ENCODE measurements at regions not wholly inside any gene's neighbourhood (a gene's known extent, or its start where the extent isn't known, plus 50 kb on each side); places are given as distances from the start of the nearest gene placed in this dataset.

GRCh38 chr1:112776688-112777087 lies 61.6 kb upstream of the PPM1J start:
- intact Hi-C loops (cut with DNase I), result no loop called here
- DNase-seq (ENCODE audit: low spot score in 2 of 2), result no peak
- no peaks in the 10 kb centered on the region for H3K4me1 ChIP-seq
- TF ChIP-seq CTCF (IDR thresholded peaks at IDR 0.05), result no peak
- H3K9me3 ChIP-seq, result no peaks in the 10 kb centered on the region
- no peak overlapping the region for H3K4me3 ChIP-seq
- H3K27me3 ChIP-seq, result no peaks in the 10 kb centered on the region
- H3K36me3 ChIP-seq, result no peaks in the 10 kb centered on the region
- no peak overlapping the region for H3K27ac ChIP-seq

DNA sequence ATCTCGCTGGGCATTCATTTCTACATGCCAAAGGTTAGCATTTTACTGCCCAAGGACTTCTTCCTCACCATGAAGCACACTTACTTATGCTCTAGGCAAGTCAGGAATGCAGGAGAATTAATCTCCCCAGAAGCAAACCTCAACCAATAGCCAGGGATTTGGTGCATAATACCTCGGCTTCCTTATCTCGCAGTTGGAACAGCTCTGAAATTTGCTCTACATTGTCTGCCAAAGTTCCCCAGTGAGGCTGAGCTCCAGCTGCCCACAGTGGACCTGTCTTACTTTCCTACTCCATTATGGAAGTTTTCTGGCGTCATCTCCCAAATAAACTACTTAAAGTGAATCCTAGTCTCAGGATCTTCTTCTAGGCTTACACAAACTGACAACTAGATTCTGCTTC lies 57.6 kb upstream of the PPM1J start:
- DNase-seq (ENCODE audit: low spot score in 2 of 2), result no peak
- TF ChIP-seq CTCF (IDR thresholded peaks at IDR 0.05), result no peak
- Histone ChIP-seq H3K4me1 (no peaks in the 10 kb centered on the region), H3K9me3 (no peaks in the 10 kb centered on the region), H3K27ac (no peak overlapping the region), H3K27me3 (no peaks in the 10 kb centered on the region), H3K4me3 (no peak overlapping the region), H3K36me3 (no peaks in the 10 kb centered on the region)
- intact Hi-C loops (cut with DNase I), result no loop called here

- no peak for DNase-seq (ENCODE audit: low spot score in 2 of 2)
- H3K27ac ChIP-seq, result no peak overlapping the region
- H3K4me3 ChIP-seq, result no peak overlapping the region
- no peaks in the 10 kb centered on the region for H3K27me3 ChIP-seq
- H3K9me3 ChIP-seq, result no peaks in the 10 kb centered on the region
- no peak for TF ChIP-seq CTCF (IDR thresholded peaks at IDR 0.05)
- intact Hi-C loops (cut with DNase I), result no loop called here
- H3K36me3 ChIP-seq, result no peaks in the 10 kb centered on the region
- no peaks in the 10 kb centered on the region for H3K4me1 ChIP-seq
These were observed 55.6 kb upstream of the PPM1J start for GRCh38 chr1:112770724-112771123.

DNA sequence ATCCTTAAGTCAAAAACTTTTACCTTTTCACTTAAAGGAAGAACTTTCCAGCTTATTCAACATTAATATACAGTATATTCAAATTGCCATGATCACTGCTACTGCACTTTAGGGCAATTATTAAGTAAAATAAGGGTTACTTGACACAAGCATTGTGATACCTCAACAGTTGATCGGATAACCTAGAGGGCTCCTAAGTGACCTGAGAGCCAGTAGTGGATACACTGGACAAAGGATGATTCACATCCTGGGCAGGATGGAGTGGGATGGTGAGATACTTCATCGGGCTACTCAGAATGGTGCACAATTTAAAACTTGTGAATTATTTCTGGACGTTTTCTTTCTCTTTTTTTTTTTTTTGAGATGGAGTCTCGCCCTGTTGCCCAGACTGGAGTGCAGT lies 54.5 kb upstream of the PPM1J start:
- Histone ChIP-seq H3K27me3 (no peaks in the 10 kb centered on the region), H3K36me3 (no peaks in the 10 kb centered on the region), H3K27ac (no peak overlapping the region), H3K4me1 (no peaks in the 10 kb centered on the region), H3K4me3 (no peak overlapping the region), H3K9me3 (no peaks in the 10 kb centered on the region)
- DNase-seq (ENCODE audit: low spot score in 2 of 2), result no peak
- no peak for TF ChIP-seq CTCF (IDR thresholded peaks at IDR 0.05)
- intact Hi-C loops (cut with DNase I), result no loop called here

GRCh38 chr1:112767646-112768045 lies 52.5 kb upstream of the PPM1J start:
- Histone ChIP-seq H3K27me3 (no peaks in the 10 kb centered on the region), H3K27ac (no peak overlapping the region), H3K9me3 (no peaks in the 10 kb centered on the region), H3K4me1 (peaks cover 0 to 4% of the 10 kb centered on the region in 2 donors), H3K4me3 (no peak overlapping the region), H3K36me3 (no peaks in the 10 kb centered on the region)
- no peak for DNase-seq (ENCODE audit: low spot score in 2 of 2)
- TF ChIP-seq CTCF (IDR thresholded peaks at IDR 0.05), result no peak
- intact Hi-C loops (cut with DNase I), result no loop called here

Measured in ascending aorta (tissue), 2 donors.